Transverse colon (tissue), 4 donors: ENCODE measurements at regions not wholly inside any gene's neighbourhood (a gene's known extent, or its start where the extent isn't known, plus 50 kb on each side); places are given as distances from the start of the nearest gene placed in this dataset.
A peak's percentile ranks its signal among the peaks of the same experiment; 100 is the strongest.

ENCODE experiments used
- DNase-seq: peaks from one replicate; pipeline ENCODE4 v3.0.0-alpha.2; 2019
- H3K27ac ChIP-seq, 4 donors: fragments of 200-600 bp; sonication (generic); 2 replicates each; pipeline ENCODE4 v1.5.1; 2016 to 2018; ENCODE audit warnings: inconsistent platforms in 4 of 4
- H3K27me3 ChIP-seq: fragments of 200-600 bp; sonication (generic); 2 replicates; pipeline ENCODE4 v1.5.1; 2017; ENCODE audit warnings: inconsistent platforms
- H3K36me3 ChIP-seq, 4 donors: fragments of 200-600 bp; sonication (generic); 2 replicates each; pipeline ENCODE4 v1.5.1; 2017 to 2019; ENCODE audit warnings: inconsistent platforms in 4 of 4
- H3K4me1 ChIP-seq, 4 donors: fragments of 200-600 bp; sonication (generic); 2 replicates each; pipeline ENCODE4 v1.5.1; 2017 to 2020; ENCODE audit warnings: inconsistent platforms in 4 of 4
- H3K4me3 ChIP-seq, 4 donors: fragments of 200-600 bp; sonication (generic); 1 replicate in 1 of 4; 2 replicates in 3 of 4; pipeline versions ENCODE4 v1.5.1 to v1.6.1; 2017 to 2019; ENCODE audit warnings: inconsistent platforms in 4 of 4
- H3K9me3 ChIP-seq, 2 donors: fragments of 200-600 bp; sonication (generic); 2 replicates each; pipeline ENCODE4 v1.5.1; 2017 to 2019; ENCODE audit warnings: inconsistent platforms in 2 of 2
- EP300 ChIP-seq: sonication (generic); formaldehyde crosslinking; IDR thresholded peaks from one replicate; pipeline ENCODE4 v1.6.1; 2017; ENCODE audit warnings: antibody characterized with exemption, low read depth
- POLR2A ChIP-seq: fragments of 450-650 bp; IDR thresholded peaks from one replicate; pipeline ENCODE4 v1.6.1; 2016; ENCODE audit warnings: antibody characterized with exemption, mild to moderate bottlenecking, moderate library complexity
- POLR2AphosphoS5 ChIP-seq, 3 donors: sonication (generic); formaldehyde crosslinking; IDR thresholded peaks; one replicate each; pipeline ENCODE4 v1.6.1; 2016; ENCODE audit warnings: antibody characterized with exemption in 3 of 3
- WGBS, 2 donors: methylation state at CpG; one replicate each; pipeline ENCODE4 v1.1.5; 2018; ENCODE audit warnings: low coverage in 1 of 2; 5-methylcytosine and 5-hydroxymethylcytosine counted together
- in situ Hi-C, 4 donors: fragments of 200-750 bp; cut with MboI; loops; one replicate each; pipeline versions ENCODE4 v1.15.0 to v1.15.1; 2017; ENCODE audit warnings: low sequenced_read_pairs in 3 of 4, low pct_ligation_motif_present in 1 of 4, low pct_unique_long_range_greater_than_20kb in 1 of 4
- intact Hi-C: fragments of 100-400 bp; cut with DNase I; formaldehyde crosslinking; loops from one replicate; pipeline ENCODE4 v1.15.1; 2023; ENCODE audit warnings: low total_unique reads
- TF ChIP-seq, protein P1 (sequence below), 5 experiments: fragments of 200-600 bp in 3 of 5; fragments of 450-650 bp in 2 of 5; sonication (generic) in 3 of 5; IDR thresholded peaks; 1 replicate in 2 of 5; 2 replicates in 3 of 5; pipeline ENCODE4 v1.5.1; 2016 to 2017; ENCODE audit warnings: antibody characterized with exemption in 5 of 5, inconsistent platforms in 3 of 5, mild to moderate bottlenecking in 2 of 5, moderate library complexity in 1 of 5

- in situ Hi-C loops (no loop called here), intact Hi-C loops (no loop called here)
- 80% methylated on average over 6 of the region's 6 CpGs; no CpG with 5 or more reads in 1 of the 2 donors for WGBS, 2 donors
- Histone ChIP-seq H3K4me3 (no peak overlapping the region), H3K9me3 (no peaks in the 10 kb centered on the region), H3K4me1 (peaks cover 0 to 12% (median 0%) of the 10 kb centered on the region in 4 donors), H3K36me3 (no peaks in the 10 kb centered on the region), H3K27me3 (no peaks in the 10 kb centered on the region), H3K27ac (peak overlapping the region; percentile 45 to 67 (median 62))
- TF ChIP-seq EP300 = no peak
- TF ChIP-seq POLR2A = no peak
- no peak for TF ChIP-seq POLR2AphosphoS5 (IDR thresholded peaks at IDR 0.05)
- TF ChIP-seq, protein P1, sequence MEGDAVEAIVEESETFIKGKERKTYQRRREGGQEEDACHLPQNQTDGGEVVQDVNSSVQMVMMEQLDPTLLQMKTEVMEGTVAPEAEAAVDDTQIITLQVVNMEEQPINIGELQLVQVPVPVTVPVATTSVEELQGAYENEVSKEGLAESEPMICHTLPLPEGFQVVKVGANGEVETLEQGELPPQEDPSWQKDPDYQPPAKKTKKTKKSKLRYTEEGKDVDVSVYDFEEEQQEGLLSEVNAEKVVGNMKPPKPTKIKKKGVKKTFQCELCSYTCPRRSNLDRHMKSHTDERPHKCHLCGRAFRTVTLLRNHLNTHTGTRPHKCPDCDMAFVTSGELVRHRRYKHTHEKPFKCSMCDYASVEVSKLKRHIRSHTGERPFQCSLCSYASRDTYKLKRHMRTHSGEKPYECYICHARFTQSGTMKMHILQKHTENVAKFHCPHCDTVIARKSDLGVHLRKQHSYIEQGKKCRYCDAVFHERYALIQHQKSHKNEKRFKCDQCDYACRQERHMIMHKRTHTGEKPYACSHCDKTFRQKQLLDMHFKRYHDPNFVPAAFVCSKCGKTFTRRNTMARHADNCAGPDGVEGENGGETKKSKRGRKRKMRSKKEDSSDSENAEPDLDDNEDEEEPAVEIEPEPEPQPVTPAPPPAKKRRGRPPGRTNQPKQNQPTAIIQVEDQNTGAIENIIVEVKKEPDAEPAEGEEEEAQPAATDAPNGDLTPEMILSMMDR (IDR thresholded peaks at IDR 0.05) = no peak
- DNase-seq = peak; percentile 46
Measured at GRCh38 chr22:22720724-22721261, 76.4 kb downstream of the GGTLC2 start.

- H3K27me3 ChIP-seq = no peaks in the 10 kb centered on the region
- DNase-seq = no peak
- H3K4me1 ChIP-seq = peaks cover 0 to 12% (median 0%) of the 10 kb centered on the region in 4 donors
- no peak overlapping the region for H3K4me3 ChIP-seq
- H3K27ac ChIP-seq = peak overlapping the region in 2 of 4 donors; percentile 64 to 67
- TF ChIP-seq POLR2A (no peak), EP300 (no peak), POLR2AphosphoS5 (IDR thresholded peaks at IDR 0.05) (no peak)
- TF ChIP-seq, protein P1 (IDR thresholded peaks at IDR 0.05) = no peak
- no peaks in the 10 kb centered on the region for H3K36me3 ChIP-seq
- intact Hi-C loops = no loop called here
- WGBS, 2 donors = 38 to 64% methylated on average over 2 to 5 of the region's 5 CpGs
- no peaks in the 10 kb centered on the region for H3K9me3 ChIP-seq
- in situ Hi-C loops = no loop called here
Measured at GRCh38 chr22:22721681-22722354, 77.4 kb downstream of the GGTLC2 start.

- Histone ChIP-seq H3K4me3 (no peak overlapping the region), H3K36me3 (no peaks in the 10 kb centered on the region), H3K4me1 (no peaks in the 10 kb centered on the region), H3K27ac (no peak overlapping the region), H3K27me3 (peaks cover 16% of the 10 kb centered on the region), H3K9me3 (no peaks in the 10 kb centered on the region)
- intact Hi-C loops (no loop called here), in situ Hi-C loops (no loop called here)
- no peak for DNase-seq
- 81 to 83% methylated on average over 1 to 5 of the region's 5 CpGs for WGBS, 2 donors
- TF ChIP-seq EP300 = no peak
- TF ChIP-seq, protein P1 (IDR thresholded peaks at IDR 0.05) = no peak
- TF ChIP-seq POLR2A = no peak
- TF ChIP-seq POLR2AphosphoS5 (IDR thresholded peaks at IDR 0.05) = no peak
Measured at GRCh38 chr22:22728382-22728781, 84.0 kb downstream of the GGTLC2 start.

DNA sequence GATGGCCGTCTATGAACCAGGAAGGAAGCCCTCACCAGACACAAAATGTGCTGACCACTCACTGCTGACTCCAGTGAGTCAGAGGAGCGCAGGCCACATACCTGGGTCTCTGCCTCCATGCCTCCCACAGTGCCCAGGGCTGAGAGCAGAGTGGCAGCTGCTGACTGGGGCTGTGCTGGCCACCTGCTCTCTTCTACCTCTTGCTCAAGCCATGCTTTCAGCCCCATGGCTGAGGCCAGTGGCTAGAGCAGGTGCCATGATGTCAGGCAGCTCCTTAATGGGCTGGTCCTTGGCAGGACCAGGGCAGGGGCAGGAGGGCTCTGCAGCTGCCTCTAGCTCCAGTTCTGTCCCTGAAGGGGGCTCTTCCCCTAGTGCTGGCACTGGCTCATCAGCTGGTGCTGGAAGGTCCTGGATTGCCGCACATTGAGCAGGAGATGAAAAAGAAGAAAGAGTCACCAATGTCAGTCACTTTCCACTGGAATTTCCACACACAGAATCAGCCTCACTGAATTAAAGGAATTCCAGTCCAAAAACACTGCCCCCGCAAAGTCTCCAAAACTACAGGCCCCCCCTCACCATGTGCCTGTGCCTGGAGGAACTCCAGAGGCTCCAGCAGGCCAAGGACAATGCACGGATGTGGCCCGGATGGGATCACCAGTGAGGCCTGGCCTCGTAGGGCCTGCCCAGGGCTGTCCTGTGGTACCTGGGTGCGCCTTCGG lies 86.4 kb downstream of the GGTLC2 start:
- TF ChIP-seq, protein P1 (IDR thresholded peaks at IDR 0.05) = no peak
- TF ChIP-seq POLR2AphosphoS5 (IDR thresholded peaks at IDR 0.05) = no peak
- no peak for TF ChIP-seq POLR2A
- no peak for TF ChIP-seq EP300
- peaks cover 16% of the 10 kb centered on the region for H3K27me3 ChIP-seq
- intact Hi-C loops = no loop called here
- no peak overlapping the region for H3K27ac ChIP-seq
- WGBS, 2 donors = 88% methylated on average over 9 of the region's 9 CpGs; no CpG with 5 or more reads in 1 of the 2 donors
- no peaks in the 10 kb centered on the region for H3K9me3 ChIP-seq
- H3K4me1 ChIP-seq = no peaks in the 10 kb centered on the region
- H3K36me3 ChIP-seq = no peaks in the 10 kb centered on the region
- no peak for DNase-seq
- H3K4me3 ChIP-seq = no peak overlapping the region
- in situ Hi-C loops = no loop called here
